ENCODE measurements at regions not wholly inside any gene's neighbourhood (a gene's known extent, or its start where the extent isn't known, plus 50 kb on each side); places are given as distances from the start of the nearest gene placed in this dataset.

DNA sequence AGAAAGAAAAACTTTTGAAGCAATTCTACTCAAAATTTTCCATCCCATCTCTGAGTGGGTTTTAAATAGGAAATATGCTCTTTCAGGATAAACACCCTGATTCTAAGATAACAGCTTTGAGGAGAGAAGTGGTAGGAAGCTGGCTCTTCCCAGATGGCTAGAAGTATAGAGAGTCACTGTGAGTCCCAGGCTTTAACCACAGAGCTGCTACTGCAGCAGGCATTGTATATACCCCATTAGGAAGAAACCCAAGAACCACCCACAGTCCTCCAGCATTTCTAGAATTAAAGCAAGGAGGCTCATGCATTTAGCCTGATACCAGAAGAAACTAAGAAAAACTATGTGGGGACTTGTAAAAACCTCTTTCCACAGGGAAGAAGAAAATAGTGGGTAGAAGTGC, 1405.6 kb upstream of the TENM4 start:
- no peak for DNase-seq (ENCODE audit: low read depth)

DNA sequence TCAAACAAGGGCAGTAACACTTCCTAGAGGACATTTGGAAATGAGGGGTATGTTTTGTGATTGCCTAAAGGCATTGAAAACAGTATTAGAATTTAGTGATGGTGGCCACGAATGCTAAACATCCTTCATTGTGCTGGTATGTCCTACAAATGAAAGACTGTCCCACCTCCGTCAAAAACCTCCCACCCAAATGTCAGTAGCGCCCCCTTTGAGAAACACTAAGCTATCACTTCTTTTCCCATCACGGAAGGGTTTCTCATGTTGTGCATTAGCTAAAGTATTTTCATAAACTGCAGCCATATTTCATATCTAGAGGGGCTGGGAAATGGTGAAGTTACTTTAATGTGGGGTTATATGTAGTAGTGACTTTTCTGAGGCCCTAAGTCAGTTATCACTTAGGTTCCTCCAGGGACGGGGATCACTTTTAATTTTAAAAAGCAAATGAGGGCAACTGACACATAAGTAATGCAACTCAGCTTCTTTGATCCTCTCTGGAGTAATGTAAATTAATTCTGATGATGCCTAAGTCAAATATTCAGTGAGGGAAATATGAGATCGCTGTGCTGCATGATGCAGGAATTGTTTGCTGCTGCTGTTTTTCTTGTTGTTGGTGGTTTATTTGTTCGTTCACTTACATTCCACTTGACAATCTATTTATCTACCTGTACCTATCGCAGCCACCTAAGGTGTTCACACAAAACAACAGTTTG, 1403.4 kb upstream of the TENM4 start:
- no peak for DNase-seq (ENCODE audit: low read depth)

DNA sequence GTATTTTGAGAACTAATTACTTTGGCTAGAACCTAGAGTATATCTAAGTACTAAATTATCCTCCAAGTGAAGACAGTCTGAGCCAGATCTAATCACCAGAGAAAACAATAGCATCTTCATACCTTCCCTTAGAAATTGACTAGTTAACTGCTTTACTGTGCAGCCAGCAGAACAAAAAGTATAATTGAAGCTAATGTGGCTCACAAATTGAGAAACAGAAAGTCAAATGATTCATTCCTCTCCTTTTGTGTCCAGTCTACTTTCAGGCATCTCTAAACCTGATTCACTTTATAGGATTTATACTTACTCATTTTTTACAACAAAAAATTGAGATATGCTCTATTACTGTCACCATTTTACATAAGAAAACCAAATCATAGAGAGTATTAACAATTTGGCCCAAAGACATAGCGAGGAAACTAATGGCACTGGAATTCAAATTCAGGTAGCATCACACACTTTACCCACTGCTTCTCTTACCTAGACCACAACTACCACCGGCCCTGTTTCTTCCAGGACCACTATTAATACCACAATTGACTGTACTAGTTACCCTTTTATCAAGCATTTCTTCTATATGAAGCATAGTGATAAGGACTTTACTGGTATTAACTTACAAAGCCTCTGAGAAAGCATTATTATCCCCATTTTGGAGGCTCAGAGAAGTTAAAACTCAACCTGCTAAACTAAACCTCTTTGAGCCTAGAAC, 1402.6 kb upstream of the TENM4 start:
- no peak for DNase-seq (ENCODE audit: low read depth)

DNA sequence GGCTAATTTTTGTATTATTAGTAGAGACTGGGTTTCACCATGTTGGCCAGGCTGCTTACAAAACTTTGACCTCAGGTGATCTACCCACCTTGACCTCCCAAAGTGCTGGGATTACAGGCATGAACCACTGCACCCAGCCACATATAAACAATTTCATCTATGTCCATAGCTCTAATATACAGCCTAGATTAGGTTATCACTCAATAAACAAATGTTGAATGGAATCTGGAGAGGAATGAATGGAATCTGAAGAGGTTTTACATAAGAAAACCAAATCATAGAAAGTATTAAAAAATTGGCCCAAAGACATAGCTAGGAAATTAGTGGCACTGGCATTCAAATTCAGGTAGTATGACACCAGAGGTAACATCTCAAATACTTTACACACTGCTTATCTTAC, 1401.4 kb upstream of the TENM4 start:
- no peak for DNase-seq (ENCODE audit: low read depth)

DNA sequence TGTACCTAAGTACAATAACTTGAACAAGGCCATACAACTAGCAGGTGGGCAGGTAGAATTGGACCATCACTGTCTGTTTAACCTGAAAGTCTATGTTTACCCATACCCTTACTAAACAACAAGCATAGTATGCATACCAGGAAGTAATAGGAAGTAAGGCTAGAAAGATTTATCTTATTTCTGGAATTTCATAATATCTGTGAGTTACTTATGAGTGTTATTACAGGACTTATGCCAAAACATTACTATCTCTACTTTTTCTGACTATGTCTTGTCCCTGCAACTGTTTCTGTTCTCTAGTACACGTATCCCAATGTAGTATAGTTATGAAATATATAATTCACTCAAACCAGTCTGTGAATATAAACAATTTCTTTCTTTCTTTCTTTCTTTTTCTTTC, 1400.8 kb upstream of the TENM4 start:
- no peak for DNase-seq (ENCODE audit: low read depth)

DNA sequence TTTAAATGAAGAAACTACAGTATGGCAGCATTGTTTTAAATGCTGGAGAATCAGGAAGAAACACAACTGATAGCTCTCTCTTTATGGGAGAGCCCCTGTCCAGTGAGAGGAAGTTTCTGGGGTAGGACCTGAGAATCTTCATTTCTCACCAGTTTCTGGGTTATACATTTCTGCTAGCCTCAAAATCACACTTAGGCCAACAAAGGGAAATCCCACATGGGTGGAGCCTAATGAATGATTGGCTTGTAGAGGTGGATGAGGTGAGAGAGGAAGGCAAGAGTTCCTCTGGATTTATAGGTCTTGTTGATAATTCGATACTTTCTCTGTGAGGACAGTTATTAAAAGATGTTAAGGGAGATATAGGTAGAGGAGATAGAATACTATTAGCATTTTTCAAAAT, 1397.3 kb upstream of the TENM4 start:
- DNase-seq (ENCODE audit: low read depth) = no peak

DNA sequence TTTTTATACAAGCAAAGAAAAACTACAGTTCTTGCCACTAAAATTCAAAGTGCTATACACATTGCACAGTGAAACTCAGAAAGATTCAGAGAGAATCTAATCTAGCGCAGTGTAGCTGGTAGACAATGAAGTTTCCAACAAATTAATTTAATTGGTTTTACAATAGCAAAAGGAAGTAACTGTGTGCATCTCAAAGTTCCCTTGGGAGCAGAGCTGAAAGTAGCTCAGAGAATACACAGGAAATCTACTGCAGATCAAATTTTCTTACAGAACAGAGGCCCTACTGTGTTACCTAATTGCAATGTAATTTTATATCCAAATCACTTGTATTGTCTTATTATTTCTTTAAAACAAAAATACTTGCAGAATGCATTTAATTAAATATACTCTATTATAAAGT, 1396.2 kb upstream of the TENM4 start:
- DNase-seq (ENCODE audit: low read depth) = no peak

DNA sequence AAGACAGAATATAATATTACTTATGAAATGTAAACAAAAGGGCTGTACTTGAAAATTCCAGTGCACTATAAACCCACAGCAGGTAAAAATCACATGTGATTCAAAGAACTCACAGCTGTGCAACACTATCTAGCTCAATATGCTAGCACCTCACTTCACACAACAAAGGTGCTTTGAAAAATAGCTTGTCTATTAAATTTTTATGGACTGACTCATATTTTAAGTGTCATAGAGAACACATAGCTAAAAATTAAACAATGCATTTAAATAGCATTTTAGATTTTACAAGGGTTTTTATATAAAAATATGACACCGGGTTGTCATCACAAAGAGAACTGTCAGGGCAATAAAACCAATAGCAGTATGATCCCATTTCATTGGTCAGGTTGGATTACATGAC, 1390.5 kb upstream of the TENM4 start:
- DNase-seq (ENCODE audit: low read depth) = no peak

DNA sequence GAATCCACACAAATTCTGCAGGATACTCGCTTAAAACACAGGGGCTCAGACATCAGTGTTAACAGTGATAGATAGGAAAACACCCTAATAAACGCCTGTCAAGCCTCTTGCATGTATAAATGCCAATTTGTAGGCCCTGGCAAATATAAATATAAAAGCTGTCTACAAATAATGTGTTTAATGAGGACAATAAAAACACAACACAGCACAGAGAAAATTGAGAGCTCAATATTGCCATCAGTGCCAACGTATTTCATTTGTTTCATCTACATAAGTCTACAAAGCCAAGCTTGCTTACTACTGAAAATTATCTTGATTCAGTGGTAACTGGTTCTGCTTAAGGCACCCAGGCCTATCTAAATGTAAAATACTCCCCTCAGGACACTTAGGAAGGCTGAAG, 1387.0 kb upstream of the TENM4 start:
- DNase-seq (ENCODE audit: low read depth) = no peak

DNA sequence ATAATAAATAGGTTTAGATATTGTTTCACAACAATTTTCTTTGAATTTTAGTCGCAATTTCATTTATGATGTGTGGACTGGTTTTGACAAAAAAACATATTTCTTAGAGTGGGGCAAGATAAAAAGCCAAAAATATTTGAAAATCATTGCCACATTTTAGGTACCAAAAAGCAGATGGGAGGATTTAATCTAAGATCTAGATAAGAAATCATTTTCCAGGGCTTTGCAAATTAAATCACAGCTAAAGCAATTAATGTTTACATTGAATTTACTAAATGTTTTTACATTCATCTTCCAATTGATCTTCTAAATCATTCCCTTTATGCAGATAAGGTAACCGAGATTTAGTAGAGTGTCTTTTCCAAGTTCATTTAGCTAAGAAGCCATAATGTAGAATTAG, 1386.0 kb upstream of the TENM4 start:
- no peak for DNase-seq (ENCODE audit: low read depth)

DNA sequence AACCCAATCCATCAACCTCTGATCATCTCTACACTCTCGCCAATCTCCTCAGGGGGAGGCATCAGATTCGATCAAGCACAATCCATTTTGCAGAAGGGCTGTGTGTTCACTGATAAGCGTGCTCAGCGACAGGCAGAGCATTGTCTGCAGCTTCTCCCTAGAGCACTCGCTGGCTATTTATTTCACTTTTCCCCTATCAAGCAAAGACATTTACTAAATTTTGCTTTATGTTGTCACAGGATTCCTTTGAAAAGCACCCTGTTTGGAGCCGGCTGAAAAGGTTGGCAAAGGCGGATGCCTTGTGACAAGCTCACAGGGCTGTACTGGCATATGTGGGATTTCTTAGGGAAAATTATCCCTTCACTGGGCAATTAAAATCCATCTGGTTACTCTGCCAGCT, 1381.5 kb upstream of the TENM4 start:
- DNase-seq (ENCODE audit: low read depth) = no peak

DNA sequence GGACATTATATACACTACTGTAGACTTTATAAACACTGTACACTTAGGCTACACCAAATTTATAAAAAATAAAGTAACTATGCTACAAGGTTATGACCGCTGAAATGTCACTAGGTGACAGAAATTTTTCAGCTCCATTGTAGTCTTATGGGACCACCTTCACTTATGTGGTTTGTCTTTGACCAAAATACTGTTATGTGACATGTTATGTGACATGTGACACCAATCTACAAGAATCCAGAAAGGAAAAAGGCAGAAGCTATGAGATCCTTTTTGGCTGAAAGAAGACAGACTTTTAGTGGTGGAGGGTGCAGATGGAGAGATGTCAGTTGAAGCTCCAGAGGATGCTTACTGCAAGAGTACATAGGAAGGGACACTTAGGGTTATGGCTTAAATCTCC, 1378.4 kb upstream of the TENM4 start:
- DNase-seq (ENCODE audit: low read depth) = no peak

DNA sequence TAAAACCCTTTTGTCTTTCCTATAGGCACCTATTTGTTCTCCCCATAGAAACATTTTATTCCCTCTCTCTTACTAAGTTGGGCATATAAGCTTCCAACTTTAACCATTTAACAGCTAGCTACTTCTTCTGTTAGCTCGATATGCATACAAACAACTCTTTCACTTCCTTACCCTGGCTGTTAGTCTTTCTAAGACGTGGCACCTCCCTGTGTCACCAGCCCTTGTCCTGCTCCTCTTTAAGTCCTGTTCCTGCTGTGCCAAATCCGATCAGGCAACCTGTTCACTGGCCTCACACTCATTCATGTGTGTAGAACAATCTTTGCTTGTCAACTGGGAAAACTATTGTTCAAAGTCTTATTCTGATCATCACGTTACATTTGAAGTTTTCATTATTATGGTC, 1376.1 kb upstream of the TENM4 start:
- DNase-seq (ENCODE audit: low read depth) = no peak

DNA sequence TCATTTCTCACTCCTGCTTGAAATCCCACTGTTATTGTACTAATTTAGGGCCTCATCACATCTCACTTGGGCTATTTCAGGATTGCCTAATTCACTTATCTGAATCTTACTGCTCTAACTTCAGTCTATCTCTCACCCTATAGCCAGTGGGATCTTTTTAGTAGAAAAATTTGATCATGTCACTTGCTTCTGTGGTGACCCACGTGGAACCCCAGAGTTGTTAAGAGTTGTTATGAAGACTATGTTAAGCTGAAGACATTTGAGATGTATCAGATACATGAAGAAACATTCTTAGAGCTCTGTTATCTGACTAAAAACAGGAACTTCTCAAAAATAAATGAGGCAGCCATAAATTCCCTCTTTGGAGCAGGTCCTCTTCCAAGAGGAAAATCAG, 1375.6 kb upstream of the TENM4 start:
- DNase-seq (ENCODE audit: low read depth) = no peak

DNA sequence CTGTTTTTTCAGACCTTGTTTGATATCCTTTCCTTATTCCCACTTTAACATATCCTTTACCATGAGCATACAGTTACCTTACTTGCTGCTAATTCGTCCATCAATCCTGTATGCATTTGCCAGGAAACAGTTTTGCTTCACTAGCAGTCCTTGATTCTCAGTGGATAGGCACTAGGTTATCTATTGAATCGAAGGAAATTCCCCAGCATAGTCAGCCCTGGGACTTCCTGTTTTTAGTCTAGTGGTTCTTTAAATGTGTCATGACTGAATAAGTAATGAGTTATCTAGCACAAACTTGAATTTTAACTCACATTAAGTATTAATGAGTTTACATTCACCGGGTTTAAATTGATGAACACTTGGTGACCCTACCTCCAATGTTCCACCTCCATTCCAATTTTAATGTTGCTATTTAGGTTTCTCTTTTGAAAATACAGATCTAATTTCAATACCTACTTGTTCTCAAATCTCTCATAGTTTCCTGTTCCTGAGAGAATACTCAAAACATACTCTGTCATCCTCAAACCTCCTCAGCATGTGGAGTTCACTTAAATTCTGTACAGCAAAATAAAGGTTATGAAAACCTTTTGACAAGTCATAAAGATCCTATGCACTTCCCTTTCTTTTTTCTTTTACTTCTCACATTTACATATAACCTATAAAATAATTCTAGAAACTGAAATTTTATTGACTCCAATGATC, 1375.1 kb upstream of the TENM4 start:
- DNase-seq (ENCODE audit: low read depth) = no peak

DNA sequence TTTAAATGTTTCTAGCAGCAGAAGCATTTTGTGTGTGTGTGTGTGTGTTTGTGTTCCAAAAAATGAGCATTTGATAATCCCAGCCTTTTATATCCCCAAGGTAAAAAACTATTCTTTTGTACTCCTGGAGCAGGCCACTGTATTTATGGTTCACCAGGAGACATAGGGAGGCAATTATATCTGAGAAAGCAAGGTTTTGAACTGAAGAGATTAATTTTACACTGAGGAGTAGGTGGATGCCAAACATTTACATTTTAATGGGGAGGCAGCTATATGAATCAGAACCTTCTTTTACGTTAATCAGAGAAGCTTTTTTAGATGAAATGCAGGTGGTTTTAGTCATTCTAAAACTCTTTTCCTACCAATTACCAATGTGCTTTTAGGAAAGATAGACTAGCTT, 1374.0 kb upstream of the TENM4 start:
- DNase-seq (ENCODE audit: low read depth) = no peak

DNA sequence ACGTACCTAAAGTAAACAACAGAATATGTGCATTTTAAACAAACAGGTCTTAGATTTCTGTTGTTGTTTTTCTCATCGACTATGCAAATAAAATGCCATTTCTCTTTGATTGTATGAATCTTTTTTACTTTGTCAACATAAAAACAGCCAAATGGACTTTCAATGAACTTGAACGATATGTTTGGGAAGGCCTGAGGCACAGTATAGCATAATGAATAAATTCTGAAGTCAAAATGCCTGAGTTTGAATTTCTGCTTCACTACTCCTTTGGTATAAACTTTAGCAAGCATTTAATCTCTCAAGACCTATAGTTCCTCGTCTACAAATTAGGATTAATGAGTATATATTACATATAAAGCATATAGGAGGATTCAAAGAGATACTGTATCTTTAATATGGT, 1369.9 kb upstream of the TENM4 start:
- no peak for DNase-seq (ENCODE audit: low read depth)

DNA sequence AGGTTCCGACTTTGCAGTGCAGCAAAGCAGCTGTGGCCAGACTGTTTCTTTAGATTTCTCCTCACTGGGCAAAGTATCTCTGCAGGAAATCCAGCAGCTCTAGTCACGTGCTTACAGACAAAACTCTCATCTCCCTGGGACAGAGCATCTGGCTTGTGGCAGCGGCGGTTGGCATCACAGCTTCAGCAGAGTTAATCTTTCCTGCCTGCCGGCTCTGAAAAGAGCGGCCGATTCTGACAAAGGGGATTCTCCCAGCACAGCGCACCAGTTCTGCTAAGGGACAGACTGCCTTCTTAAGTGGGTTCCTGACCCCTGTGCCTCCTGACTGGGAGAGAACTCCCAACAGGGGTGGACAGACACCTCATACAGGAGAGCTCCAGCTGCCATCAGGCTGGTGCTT, 1357.3 kb upstream of the TENM4 start:
- no peak for DNase-seq (ENCODE audit: low read depth)

DNA sequence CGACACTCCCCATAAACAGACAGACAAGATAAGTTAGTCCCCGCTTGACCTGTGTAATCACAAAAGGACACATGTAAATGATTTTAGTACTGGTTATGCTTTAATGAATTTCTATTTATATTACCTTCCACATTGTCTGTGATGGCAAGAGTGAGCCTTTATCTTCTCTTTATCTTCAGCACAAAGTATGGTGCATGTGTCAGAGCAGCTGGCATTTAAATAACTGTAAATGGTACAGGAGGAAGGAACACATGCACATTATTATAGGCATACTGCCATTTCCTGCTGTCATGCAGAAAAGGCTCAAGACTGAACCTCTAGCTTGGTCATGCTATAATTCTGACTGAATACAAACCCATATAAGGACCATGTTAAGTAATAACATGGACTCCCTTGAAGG, 1342.7 kb upstream of the TENM4 start:
- no peak for DNase-seq (ENCODE audit: low read depth)

DNA sequence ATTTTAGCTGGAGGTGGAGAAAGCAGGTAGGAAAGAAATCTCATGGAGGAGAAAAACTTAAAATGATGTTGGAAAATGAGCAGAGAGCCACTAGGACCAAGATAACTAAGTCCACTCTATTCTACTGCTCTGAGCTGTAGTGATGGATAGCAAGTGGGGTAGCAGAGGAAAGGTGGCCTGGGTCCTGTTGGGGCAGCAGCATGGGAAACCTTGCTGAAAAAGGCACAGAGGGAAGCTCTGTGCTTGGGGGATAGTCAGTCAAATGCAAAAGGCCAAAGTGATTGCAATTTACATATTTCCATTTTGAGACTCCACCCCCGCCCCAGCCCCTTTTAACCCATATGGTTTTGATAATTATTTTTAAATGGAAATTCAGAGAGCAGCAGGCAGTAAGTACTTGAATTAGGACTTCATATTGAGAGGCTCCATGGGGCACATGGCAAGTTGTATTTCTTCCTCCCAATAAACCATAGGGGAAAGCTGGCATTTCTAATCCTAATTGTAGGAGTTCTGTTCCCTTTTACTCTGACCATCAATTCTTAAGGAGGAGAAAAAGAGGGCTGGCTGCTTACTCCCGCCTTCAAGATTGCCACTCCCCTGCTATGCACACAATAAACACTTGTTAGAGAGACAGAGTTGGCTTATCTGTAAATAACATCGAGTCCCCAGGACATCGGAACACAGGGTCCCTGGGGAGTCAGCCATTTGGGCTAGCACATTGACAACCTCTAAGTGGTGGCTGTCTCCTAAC, 1341.5 kb upstream of the TENM4 start:
- DNase-seq (ENCODE audit: low read depth) = no peak

DNA sequence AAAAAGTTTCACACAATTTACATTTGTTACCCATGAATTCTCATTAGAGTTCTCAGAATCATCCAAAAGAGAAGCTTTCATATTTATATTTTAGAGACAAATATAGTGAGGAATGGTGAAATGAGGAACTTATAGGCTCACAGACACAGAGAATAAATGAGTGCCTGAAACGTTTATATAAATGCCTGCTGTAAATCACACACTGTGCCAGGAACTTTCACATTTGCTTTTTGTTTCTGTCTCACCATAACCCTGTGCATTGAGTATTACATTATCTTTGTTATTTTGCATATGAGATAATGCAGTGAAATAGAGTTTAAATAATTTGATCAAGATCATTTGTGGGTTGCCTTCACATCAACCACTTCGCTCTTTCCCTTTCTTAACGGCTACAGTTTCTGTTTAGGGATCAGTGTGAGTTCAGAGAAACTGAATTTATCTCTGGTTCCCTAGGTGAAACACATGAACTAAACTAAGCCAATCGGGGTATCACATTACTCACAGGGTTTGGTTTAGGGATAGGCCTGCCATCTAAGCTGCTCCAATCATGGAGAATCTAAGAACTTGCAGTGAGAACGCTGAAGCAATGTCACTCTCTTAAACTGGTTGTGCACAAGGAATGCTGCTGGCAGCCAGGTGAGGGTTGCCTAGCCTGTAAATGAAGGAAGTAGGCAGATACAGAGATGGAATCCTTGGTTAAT, 1339.2 kb upstream of the TENM4 start:
- DNase-seq (ENCODE audit: low read depth) = no peak

DNA sequence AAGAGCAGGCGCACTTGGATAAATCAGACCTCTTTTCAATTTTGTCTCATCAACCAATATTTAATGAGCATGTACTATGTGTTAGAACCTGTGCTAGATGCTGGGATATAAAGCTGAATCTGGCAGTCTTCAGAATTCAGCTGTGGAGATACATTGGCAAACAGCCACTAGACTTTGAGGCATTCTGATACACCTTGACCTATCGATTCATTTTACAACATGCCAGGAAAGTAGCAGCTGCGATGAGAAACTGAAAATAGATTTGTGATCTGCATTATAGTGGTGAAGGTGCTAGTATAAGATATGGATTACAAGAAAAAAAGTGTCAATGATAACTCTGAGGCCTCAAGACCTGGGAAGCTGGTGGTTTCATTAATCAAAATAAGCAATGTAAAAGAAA, 1338.1 kb upstream of the TENM4 start:
- DNase-seq (ENCODE audit: low read depth) = no peak
